MM.1S (cell line): ENCODE measurements at regions not wholly inside any gene's neighbourhood (a gene's known extent, or its start where the extent isn't known, plus 50 kb on each side); places are given as distances from the start of the nearest gene placed in this dataset.

Experiments
- DNase-seq: peaks from one replicate; pipeline ENCODE4 v3.0.0-alpha.2; 2015
- H2AFZ ChIP-seq: fragments of 300-600 bp; sonication (generic); 2 replicates; pipeline ENCODE4 v1.6.0; 2016; ENCODE audit warnings: antibody characterized with exemption, low read length
- H3F3A ChIP-seq: fragments of 300-600 bp; sonication (generic); 2 replicates; pipeline ENCODE4 v1.6.1; 2016; ENCODE audit warnings: mild to moderate bottlenecking, antibody characterized with exemption, low read length, moderate library complexity, mixed read lengths; ENCODE audit not compliant: insufficient read depth
- H3K27ac ChIP-seq: fragments of 300-600 bp; sonication (generic); 2 replicates; pipeline ENCODE4 v1.5.1; 2016; ENCODE audit warnings: mild to moderate bottlenecking, low read length
- H3K27me3 ChIP-seq: fragments of 300-600 bp; sonication (generic); replicated peaks from 2 replicates; pipeline ENCODE4 v1.6.0; 2016; ENCODE audit warnings: low read length; ENCODE audit not compliant: insufficient read depth
- H3K36me3 ChIP-seq: fragments of 300-600 bp; sonication (generic); replicated peaks from 2 replicates; pipeline ENCODE4 v1.6.1; 2016; ENCODE audit warnings: mild to moderate bottlenecking, low read length, mixed read lengths; ENCODE audit not compliant: insufficient read depth
- H3K4me1 ChIP-seq: fragments of 300-600 bp; sonication (generic); 2 replicates; pipeline ENCODE4 v1.6.1; 2016; ENCODE audit warnings: low read length, mixed read lengths
- H3K4me2 ChIP-seq: fragments of 300-600 bp; sonication (generic); 2 replicates; pipeline ENCODE4 v1.6.0; 2016; ENCODE audit warnings: low read depth, low read length
- H3K4me3 ChIP-seq: fragments of 300-600 bp; sonication (generic); 2 replicates; pipeline ENCODE4 v1.5.1; 2016; ENCODE audit warnings: low read length, mixed read lengths
- H3K79me2 ChIP-seq: fragments of 300-600 bp; sonication (generic); 2 replicates; pipeline ENCODE4 v1.6.1; 2016; ENCODE audit warnings: mixed run types, low read length, mixed read lengths
- H3K9ac ChIP-seq: fragments of 300-600 bp; sonication (generic); 2 replicates; pipeline ENCODE4 v1.6.1; 2016; ENCODE audit warnings: low read length, mixed read lengths
- H3K9me2 ChIP-seq: fragments of 300-600 bp; sonication (generic); replicated peaks from 2 replicates; pipeline ENCODE4 v1.6.1; 2016; ENCODE audit warnings: mild to moderate bottlenecking, low read length, mixed read lengths; ENCODE audit not compliant: insufficient read depth
- H3K9me3 ChIP-seq: fragments of 300-600 bp; sonication (generic); replicated peaks from 2 replicates; pipeline ENCODE4 v1.6.1; 2016; ENCODE audit warnings: mild to moderate bottlenecking, low read length, mixed read lengths; ENCODE audit not compliant: insufficient read depth
- H4K20me1 ChIP-seq: fragments of 300-600 bp; sonication (generic); 2 replicates; pipeline ENCODE4 v1.6.1; 2016; ENCODE audit warnings: mild to moderate bottlenecking, low read length, moderate library complexity, mixed read lengths; ENCODE audit not compliant: insufficient read depth
- EZH2 ChIP-seq: fragments of 300-600 bp; sonication (generic); optimal IDR thresholded peaks from 2 replicates; pipeline ENCODE3; 2017; ENCODE audit warnings: low read depth, mild to moderate bottlenecking, antibody characterized with exemption, low read length, mixed read lengths
- EZH2phosphoT487 ChIP-seq: fragments of 300-600 bp; sonication (generic); IDR thresholded peaks from 2 replicates; pipeline ENCODE4 v1.6.1; 2018; ENCODE audit warnings: antibody characterized with exemption, low read length
- TF ChIP-seq, protein P1 (sequence below): fragments of 300-600 bp; sonication (generic); IDR thresholded peaks from 2 replicates; pipeline ENCODE4 v1.5.1; 2016; ENCODE audit warnings: antibody characterized with exemption, low read length, mixed read lengths

- H3K9me3 ChIP-seq: no peaks in the 10 kb centered on the region
- no peaks in the 10 kb centered on the region for H4K20me1 ChIP-seq
- no peaks in the 10 kb centered on the region for H3K4me1 ChIP-seq
Measured at GRCh38 chr2:19246496-19246895, 111.9 kb downstream of the OSR1 start.

GRCh38 chr2:19244460-19245363 lies 113.7 kb downstream of the OSR1 start:
- Histone ChIP-seq H3F3A (no peaks in the 10 kb centered on the region), H3K27me3 (no peaks in the 10 kb centered on the region), H3K9ac (no peak overlapping the region), H3K27ac (no peak overlapping the region), H3K36me3 (no peaks in the 10 kb centered on the region), H3K9me2 (no peaks in the 10 kb centered on the region), H3K4me1 (no peaks in the 10 kb centered on the region), H3K9me3 (no peaks in the 10 kb centered on the region), H3K79me2 (no peaks in the 10 kb centered on the region), H3K4me3 (no peak overlapping the region), H2AFZ (no peak overlapping the region), H3K4me2 (no peak overlapping the region), H4K20me1 (no peaks in the 10 kb centered on the region)
- no peak for TF ChIP-seq EZH2phosphoT487
- TF ChIP-seq, protein P1, sequence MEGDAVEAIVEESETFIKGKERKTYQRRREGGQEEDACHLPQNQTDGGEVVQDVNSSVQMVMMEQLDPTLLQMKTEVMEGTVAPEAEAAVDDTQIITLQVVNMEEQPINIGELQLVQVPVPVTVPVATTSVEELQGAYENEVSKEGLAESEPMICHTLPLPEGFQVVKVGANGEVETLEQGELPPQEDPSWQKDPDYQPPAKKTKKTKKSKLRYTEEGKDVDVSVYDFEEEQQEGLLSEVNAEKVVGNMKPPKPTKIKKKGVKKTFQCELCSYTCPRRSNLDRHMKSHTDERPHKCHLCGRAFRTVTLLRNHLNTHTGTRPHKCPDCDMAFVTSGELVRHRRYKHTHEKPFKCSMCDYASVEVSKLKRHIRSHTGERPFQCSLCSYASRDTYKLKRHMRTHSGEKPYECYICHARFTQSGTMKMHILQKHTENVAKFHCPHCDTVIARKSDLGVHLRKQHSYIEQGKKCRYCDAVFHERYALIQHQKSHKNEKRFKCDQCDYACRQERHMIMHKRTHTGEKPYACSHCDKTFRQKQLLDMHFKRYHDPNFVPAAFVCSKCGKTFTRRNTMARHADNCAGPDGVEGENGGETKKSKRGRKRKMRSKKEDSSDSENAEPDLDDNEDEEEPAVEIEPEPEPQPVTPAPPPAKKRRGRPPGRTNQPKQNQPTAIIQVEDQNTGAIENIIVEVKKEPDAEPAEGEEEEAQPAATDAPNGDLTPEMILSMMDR: no peak
- TF ChIP-seq EZH2: no peak
- no peak for DNase-seq

More at GRCh38 chr2:19246496-19246895, 111.9 kb downstream of the OSR1 start:
- no peak overlapping the region for H3K27ac ChIP-seq
- no peaks in the 10 kb centered on the region for H3K36me3 ChIP-seq
- no peaks in the 10 kb centered on the region for H3K9me2 ChIP-seq
- no peaks in the 10 kb centered on the region for H3F3A ChIP-seq
- TF ChIP-seq, protein P1: no peak
- TF ChIP-seq EZH2 (no peak), EZH2phosphoT487 (no peak)
- no peak overlapping the region for H3K9ac ChIP-seq
- H2AFZ ChIP-seq: no peak overlapping the region
- DNase-seq: no peak
- no peaks in the 10 kb centered on the region for H3K27me3 ChIP-seq
- H3K79me2 ChIP-seq: no peaks in the 10 kb centered on the region
- H3K4me3 ChIP-seq: no peak overlapping the region
- H3K4me2 ChIP-seq: no peak overlapping the region

DNA sequence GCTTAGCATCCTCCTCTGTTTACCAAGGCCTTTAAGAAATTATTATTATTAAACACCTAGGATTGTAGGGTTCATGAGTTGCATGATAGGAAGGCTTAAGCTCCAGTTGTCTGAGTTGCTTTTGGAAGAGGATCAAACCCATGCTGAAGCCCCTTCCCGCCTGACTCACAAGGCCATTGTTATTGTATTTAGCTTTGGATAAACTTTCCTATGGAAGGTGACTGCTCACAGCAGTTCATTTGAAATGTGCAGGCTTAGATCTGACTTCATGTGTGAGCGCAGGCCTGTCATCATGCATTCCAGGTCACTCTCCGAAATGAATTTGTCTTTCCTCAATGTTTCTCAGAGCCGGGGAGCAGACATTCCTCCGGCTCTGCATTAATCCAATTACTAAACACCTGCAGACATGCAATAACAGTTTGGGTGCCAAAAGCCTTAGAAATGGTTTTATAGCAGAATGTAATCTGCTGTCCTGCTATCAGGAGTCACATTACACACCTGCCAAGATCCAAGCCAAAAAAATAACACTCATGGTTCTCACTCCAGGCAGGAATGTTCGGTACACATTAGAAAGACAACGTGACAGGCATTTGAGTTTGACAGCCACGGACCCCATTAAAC lies 119.9 kb downstream of the OSR1 start:
- no peaks in the 10 kb centered on the region for H3K36me3 ChIP-seq
- no peaks in the 10 kb centered on the region for H3K9me3 ChIP-seq
- no peak overlapping the region for H3K4me2 ChIP-seq
- no peak overlapping the region for H3K9ac ChIP-seq
- no peaks in the 10 kb centered on the region for H3K27me3 ChIP-seq
- no peaks in the 10 kb centered on the region for H3K79me2 ChIP-seq
- no peaks in the 10 kb centered on the region for H3F3A ChIP-seq
- no peaks in the 10 kb centered on the region for H3K4me1 ChIP-seq
- H3K27ac ChIP-seq: no peak overlapping the region
- H3K4me3 ChIP-seq: no peak overlapping the region
- no peak overlapping the region for H2AFZ ChIP-seq
- H4K20me1 ChIP-seq: no peaks in the 10 kb centered on the region
- TF ChIP-seq EZH2: no peak
- no peak for TF ChIP-seq EZH2phosphoT487
- TF ChIP-seq, protein P1: no peak
- no peak for DNase-seq
- H3K9me2 ChIP-seq: no peaks in the 10 kb centered on the region
